MM.1S (cell line): ENCODE measurements at regions not wholly inside any gene's neighbourhood (a gene's known extent, or its start where the extent isn't known, plus 50 kb on each side); places are given as distances from the start of the nearest gene placed in this dataset.

Source experiments
- DNase-seq: peaks from one replicate; pipeline ENCODE4 v3.0.0-alpha.2; 2015
- H2AFZ ChIP-seq: fragments of 300-600 bp; sonication (generic); 2 replicates; pipeline ENCODE4 v1.6.0; 2016; ENCODE audit warnings: antibody characterized with exemption, low read length
- H3F3A ChIP-seq: fragments of 300-600 bp; sonication (generic); 2 replicates; pipeline ENCODE4 v1.6.1; 2016; ENCODE audit warnings: mild to moderate bottlenecking, antibody characterized with exemption, low read length, moderate library complexity, mixed read lengths; ENCODE audit not compliant: insufficient read depth
- H3K27ac ChIP-seq: fragments of 300-600 bp; sonication (generic); 2 replicates; pipeline ENCODE4 v1.5.1; 2016; ENCODE audit warnings: mild to moderate bottlenecking, low read length
- H3K27me3 ChIP-seq: fragments of 300-600 bp; sonication (generic); replicated peaks from 2 replicates; pipeline ENCODE4 v1.6.0; 2016; ENCODE audit warnings: low read length; ENCODE audit not compliant: insufficient read depth
- H3K36me3 ChIP-seq: fragments of 300-600 bp; sonication (generic); replicated peaks from 2 replicates; pipeline ENCODE4 v1.6.1; 2016; ENCODE audit warnings: mild to moderate bottlenecking, low read length, mixed read lengths; ENCODE audit not compliant: insufficient read depth
- H3K4me1 ChIP-seq: fragments of 300-600 bp; sonication (generic); 2 replicates; pipeline ENCODE4 v1.6.1; 2016; ENCODE audit warnings: low read length, mixed read lengths
- H3K4me2 ChIP-seq: fragments of 300-600 bp; sonication (generic); 2 replicates; pipeline ENCODE4 v1.6.0; 2016; ENCODE audit warnings: low read depth, low read length
- H3K4me3 ChIP-seq: fragments of 300-600 bp; sonication (generic); 2 replicates; pipeline ENCODE4 v1.5.1; 2016; ENCODE audit warnings: low read length, mixed read lengths
- H3K79me2 ChIP-seq: fragments of 300-600 bp; sonication (generic); 2 replicates; pipeline ENCODE4 v1.6.1; 2016; ENCODE audit warnings: mixed run types, low read length, mixed read lengths
- H3K9ac ChIP-seq: fragments of 300-600 bp; sonication (generic); 2 replicates; pipeline ENCODE4 v1.6.1; 2016; ENCODE audit warnings: low read length, mixed read lengths
- H3K9me2 ChIP-seq: fragments of 300-600 bp; sonication (generic); replicated peaks from 2 replicates; pipeline ENCODE4 v1.6.1; 2016; ENCODE audit warnings: mild to moderate bottlenecking, low read length, mixed read lengths; ENCODE audit not compliant: insufficient read depth
- H3K9me3 ChIP-seq: fragments of 300-600 bp; sonication (generic); replicated peaks from 2 replicates; pipeline ENCODE4 v1.6.1; 2016; ENCODE audit warnings: mild to moderate bottlenecking, low read length, mixed read lengths; ENCODE audit not compliant: insufficient read depth
- H4K20me1 ChIP-seq: fragments of 300-600 bp; sonication (generic); 2 replicates; pipeline ENCODE4 v1.6.1; 2016; ENCODE audit warnings: mild to moderate bottlenecking, low read length, moderate library complexity, mixed read lengths; ENCODE audit not compliant: insufficient read depth
- EZH2 ChIP-seq: fragments of 300-600 bp; sonication (generic); optimal IDR thresholded peaks from 2 replicates; pipeline ENCODE3; 2017; ENCODE audit warnings: low read depth, mild to moderate bottlenecking, antibody characterized with exemption, low read length, mixed read lengths
- EZH2phosphoT487 ChIP-seq: fragments of 300-600 bp; sonication (generic); IDR thresholded peaks from 2 replicates; pipeline ENCODE4 v1.6.1; 2018; ENCODE audit warnings: antibody characterized with exemption, low read length
- TF ChIP-seq, protein P1 (sequence below): fragments of 300-600 bp; sonication (generic); IDR thresholded peaks from 2 replicates; pipeline ENCODE4 v1.5.1; 2016; ENCODE audit warnings: antibody characterized with exemption, low read length, mixed read lengths

DNA sequence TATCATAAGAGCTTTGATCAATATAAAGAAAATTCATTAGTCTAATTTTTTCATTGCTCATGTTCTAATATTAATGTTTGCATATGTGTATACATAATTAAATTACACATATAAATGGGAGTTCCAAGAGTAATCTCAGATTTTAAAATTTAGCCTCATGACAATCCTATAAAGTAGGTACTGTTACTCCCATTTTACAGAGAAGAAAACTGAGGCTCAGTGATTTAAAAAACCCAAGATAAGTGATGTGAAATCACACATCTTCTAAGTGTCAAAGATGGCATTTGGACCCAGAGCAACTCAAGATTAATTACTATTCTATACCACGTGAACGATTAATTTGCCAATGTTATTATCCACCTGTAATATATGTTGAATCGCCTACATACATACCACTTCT lies 122.3 kb downstream of the TM2D1 start:
- Histone ChIP-seq H3K27me3 (no peaks in the 10 kb centered on the region), H3K4me3 (no peak overlapping the region), H3K9ac (no peak overlapping the region), H2AFZ (no peak overlapping the region), H3K79me2 (no peaks in the 10 kb centered on the region), H4K20me1 (no peaks in the 10 kb centered on the region), H3F3A (no peaks in the 10 kb centered on the region), H3K27ac (no peak overlapping the region), H3K9me3 (no peaks in the 10 kb centered on the region), H3K4me2 (no peak overlapping the region), H3K9me2 (no peaks in the 10 kb centered on the region), H3K4me1 (no peaks in the 10 kb centered on the region), H3K36me3 (no peaks in the 10 kb centered on the region)
- TF ChIP-seq EZH2 = no peak
- no peak for TF ChIP-seq EZH2phosphoT487
- TF ChIP-seq, protein P1, sequence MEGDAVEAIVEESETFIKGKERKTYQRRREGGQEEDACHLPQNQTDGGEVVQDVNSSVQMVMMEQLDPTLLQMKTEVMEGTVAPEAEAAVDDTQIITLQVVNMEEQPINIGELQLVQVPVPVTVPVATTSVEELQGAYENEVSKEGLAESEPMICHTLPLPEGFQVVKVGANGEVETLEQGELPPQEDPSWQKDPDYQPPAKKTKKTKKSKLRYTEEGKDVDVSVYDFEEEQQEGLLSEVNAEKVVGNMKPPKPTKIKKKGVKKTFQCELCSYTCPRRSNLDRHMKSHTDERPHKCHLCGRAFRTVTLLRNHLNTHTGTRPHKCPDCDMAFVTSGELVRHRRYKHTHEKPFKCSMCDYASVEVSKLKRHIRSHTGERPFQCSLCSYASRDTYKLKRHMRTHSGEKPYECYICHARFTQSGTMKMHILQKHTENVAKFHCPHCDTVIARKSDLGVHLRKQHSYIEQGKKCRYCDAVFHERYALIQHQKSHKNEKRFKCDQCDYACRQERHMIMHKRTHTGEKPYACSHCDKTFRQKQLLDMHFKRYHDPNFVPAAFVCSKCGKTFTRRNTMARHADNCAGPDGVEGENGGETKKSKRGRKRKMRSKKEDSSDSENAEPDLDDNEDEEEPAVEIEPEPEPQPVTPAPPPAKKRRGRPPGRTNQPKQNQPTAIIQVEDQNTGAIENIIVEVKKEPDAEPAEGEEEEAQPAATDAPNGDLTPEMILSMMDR = no peak
- DNase-seq = no peak

DNA sequence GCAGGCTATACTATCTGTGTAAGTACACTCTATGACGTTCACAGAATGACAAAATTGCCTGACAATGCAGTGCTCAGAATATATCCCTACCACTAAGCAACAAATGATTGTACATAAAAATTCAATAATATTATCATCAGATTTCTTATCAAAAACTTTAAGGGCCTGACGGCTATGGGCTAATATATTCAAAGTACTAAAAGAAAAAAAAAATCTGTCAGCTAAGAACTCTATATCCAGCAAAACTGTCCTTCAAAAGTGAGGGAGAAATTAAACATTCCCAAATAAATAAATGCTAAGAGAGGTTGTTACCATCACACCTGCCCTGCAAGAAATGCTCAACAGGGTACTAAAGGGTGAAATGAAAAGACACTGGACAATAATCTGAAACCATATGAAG lies 127.3 kb downstream of the TM2D1 start:
- Histone ChIP-seq H3K4me3 (no peak overlapping the region), H3F3A (no peaks in the 10 kb centered on the region), H3K9ac (no peak overlapping the region), H3K9me2 (no peaks in the 10 kb centered on the region), H3K79me2 (no peaks in the 10 kb centered on the region), H3K36me3 (no peaks in the 10 kb centered on the region), H4K20me1 (no peaks in the 10 kb centered on the region), H3K9me3 (no peaks in the 10 kb centered on the region), H3K27me3 (no peaks in the 10 kb centered on the region), H3K4me1 (no peaks in the 10 kb centered on the region), H2AFZ (no peak overlapping the region), H3K4me2 (no peak overlapping the region), H3K27ac (no peak overlapping the region)
- DNase-seq = no peak
- TF ChIP-seq EZH2phosphoT487 = no peak
- TF ChIP-seq EZH2 = no peak

DNA sequence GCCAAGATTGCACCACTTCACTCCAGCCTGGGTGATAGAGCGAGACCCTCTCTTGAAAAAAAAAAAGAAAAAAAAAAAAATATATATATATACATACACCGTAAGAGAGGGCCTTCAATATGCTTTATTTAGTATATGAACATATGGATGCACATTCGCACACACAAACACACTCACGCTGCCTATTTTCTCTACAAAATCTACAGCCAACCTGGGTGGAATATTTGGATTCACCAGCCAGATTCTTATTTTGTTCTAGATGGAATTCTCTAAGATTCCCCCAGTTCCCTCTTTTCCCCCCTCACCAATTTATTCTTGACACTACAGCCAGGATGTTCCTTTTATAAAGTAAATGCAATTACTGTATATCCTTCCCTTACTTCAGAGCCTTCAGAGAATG lies 131.6 kb downstream of the TM2D1 start:
- Histone ChIP-seq H3F3A (no peaks in the 10 kb centered on the region), H3K9me2 (no peaks in the 10 kb centered on the region), H3K4me2 (no peak overlapping the region), H3K4me1 (no peaks in the 10 kb centered on the region), H3K9ac (no peak overlapping the region), H3K79me2 (no peaks in the 10 kb centered on the region), H2AFZ (no peak overlapping the region), H3K36me3 (no peaks in the 10 kb centered on the region), H3K27me3 (no peaks in the 10 kb centered on the region), H3K27ac (no peak overlapping the region), H3K4me3 (no peak overlapping the region), H4K20me1 (no peaks in the 10 kb centered on the region), H3K9me3 (no peaks in the 10 kb centered on the region)
- TF ChIP-seq EZH2 = no peak
- TF ChIP-seq, protein P1 = no peak
- no peak for TF ChIP-seq EZH2phosphoT487
- no peak for DNase-seq

DNA sequence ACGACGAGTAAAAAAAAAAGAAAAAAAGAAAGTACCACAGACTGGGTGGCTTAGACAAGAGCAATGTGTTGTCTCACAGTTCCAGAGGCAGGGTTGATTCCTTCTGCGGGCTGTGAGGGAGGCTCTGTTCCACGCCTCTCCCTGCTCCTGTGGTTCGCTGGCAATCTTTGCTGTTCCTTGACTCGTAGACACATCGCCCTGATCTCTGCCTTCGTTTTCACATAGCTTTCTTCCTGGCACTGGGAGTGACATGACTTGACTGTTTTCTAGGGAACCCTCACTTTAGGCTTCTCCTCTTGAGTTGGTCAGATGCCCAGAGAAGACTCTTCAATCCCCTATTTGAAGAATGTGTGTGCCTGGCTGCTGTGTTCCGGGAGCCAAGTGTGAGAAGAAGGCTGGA lies 133.6 kb downstream of the TM2D1 start:
- no peak for TF ChIP-seq EZH2phosphoT487
- TF ChIP-seq, protein P1 = no peak
- TF ChIP-seq EZH2 = no peak
- no peak overlapping the region for H2AFZ ChIP-seq
- H3K36me3 ChIP-seq = no peaks in the 10 kb centered on the region
- H4K20me1 ChIP-seq = no peaks in the 10 kb centered on the region
- H3K9me3 ChIP-seq = no peaks in the 10 kb centered on the region
- no peak overlapping the region for H3K4me2 ChIP-seq
- H3K9me2 ChIP-seq = no peaks in the 10 kb centered on the region
- no peak overlapping the region for H3K9ac ChIP-seq
- no peak overlapping the region for H3K4me3 ChIP-seq
- H3K79me2 ChIP-seq = no peaks in the 10 kb centered on the region
- no peaks in the 10 kb centered on the region for H3K27me3 ChIP-seq
- no peaks in the 10 kb centered on the region for H3F3A ChIP-seq
- no peaks in the 10 kb centered on the region for H3K4me1 ChIP-seq
- DNase-seq = no peak
- H3K27ac ChIP-seq = no peak overlapping the region
